Activated naive CD8-positive, alpha-beta T cell treated with anti-CD3 and anti-CD28 coated beads for 36 hours (primary cell): ENCODE measurements at regions not wholly inside any gene's neighbourhood (a gene's known extent, or its start where the extent isn't known, plus 50 kb on each side); places are given as distances from the start of the nearest gene placed in this dataset.
"Not testable (repeated sequence)": the region's sequence is repeated elsewhere in the genome, so short reads cannot be mapped to it uniquely, and the experiment has no call there.

Experiments
- DNase-seq: peaks from one replicate; pipeline ENCODE4 v3.0.0; 2021
- H3K27ac Mint-ChIP-seq: one replicate; pipeline ENCODE4 v1.8.0; 2022; ENCODE audit warnings: mild to moderate bottlenecking, moderate library complexity, mixed read lengths
- H3K27me3 Mint-ChIP-seq: one replicate; pipeline ENCODE4 v1.8.0; 2022; ENCODE audit warnings: mild to moderate bottlenecking, mixed read lengths
- H3K36me3 Mint-ChIP-seq: one replicate; pipeline ENCODE4 v1.8.0; 2021; ENCODE audit warnings: mild to moderate bottlenecking, mixed read lengths
- H3K4me1 Mint-ChIP-seq: one replicate; pipeline ENCODE4 v1.8.0; 2021; ENCODE audit warnings: mixed read lengths
- H3K4me3 Mint-ChIP-seq: one replicate; pipeline ENCODE4 v1.8.0; 2022; ENCODE audit warnings: mild to moderate bottlenecking, moderate library complexity, mixed read lengths
- H3K9me3 Mint-ChIP-seq: one replicate; pipeline ENCODE4 v1.8.0; 2022; ENCODE audit warnings: mixed read lengths

DNA sequence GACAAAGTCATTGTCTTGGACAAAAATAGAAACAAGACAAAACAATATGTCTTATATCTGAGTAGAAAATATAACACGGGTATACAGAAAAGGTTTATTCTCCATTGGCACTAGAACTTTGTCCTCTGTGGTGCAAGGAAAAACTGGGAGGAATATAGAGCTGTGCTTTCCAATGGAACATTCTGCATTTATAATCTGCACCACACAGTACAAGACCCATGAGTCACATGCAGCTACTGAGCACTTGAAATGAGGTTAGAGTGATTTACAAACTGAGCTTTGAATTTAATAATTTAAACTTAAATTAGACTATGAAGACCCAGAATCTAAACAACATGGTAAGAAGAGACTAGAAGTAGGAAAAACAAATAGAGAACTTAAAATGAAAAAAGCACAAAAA is 86.1 kb downstream of the RAP2A start:
- no peaks in the 10 kb centered on the region for H3K4me1 Mint-ChIP-seq
- peaks cover 14% of the 10 kb centered on the region for H3K27me3 Mint-ChIP-seq
- no peak for DNase-seq
- H3K36me3 Mint-ChIP-seq = no peaks in the 10 kb centered on the region
- no peak overlapping the region for H3K4me3 Mint-ChIP-seq
- H3K9me3 Mint-ChIP-seq = peaks cover 4% of the 10 kb centered on the region
- no peak overlapping the region for H3K27ac Mint-ChIP-seq

DNA sequence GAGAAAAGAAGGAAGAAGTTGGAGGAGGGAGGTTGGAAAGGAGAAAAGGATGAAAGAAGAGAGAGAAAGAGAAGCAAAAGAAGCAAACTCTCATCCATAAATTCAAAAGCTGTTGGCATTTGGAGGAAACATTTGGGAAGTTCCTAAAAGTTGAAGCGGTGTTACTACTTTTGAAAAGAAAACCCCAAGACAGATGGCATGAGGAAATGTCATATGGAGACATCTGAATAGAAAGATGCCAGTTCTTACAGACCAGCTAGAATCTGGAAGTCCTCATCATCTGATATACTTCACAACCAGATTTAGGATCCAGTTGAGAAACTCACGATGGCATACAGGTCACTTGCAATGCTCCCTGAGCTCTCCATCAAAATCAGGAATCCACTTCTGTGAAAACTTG is 86.9 kb downstream of the RAP2A start:
- no peak overlapping the region for H3K27ac Mint-ChIP-seq
- H3K4me1 Mint-ChIP-seq = no peaks in the 10 kb centered on the region
- H3K4me3 Mint-ChIP-seq = no peak overlapping the region
- peaks cover 14% of the 10 kb centered on the region for H3K27me3 Mint-ChIP-seq
- DNase-seq = no peak
- no peaks in the 10 kb centered on the region for H3K36me3 Mint-ChIP-seq
- peaks cover 4% of the 10 kb centered on the region for H3K9me3 Mint-ChIP-seq

DNA sequence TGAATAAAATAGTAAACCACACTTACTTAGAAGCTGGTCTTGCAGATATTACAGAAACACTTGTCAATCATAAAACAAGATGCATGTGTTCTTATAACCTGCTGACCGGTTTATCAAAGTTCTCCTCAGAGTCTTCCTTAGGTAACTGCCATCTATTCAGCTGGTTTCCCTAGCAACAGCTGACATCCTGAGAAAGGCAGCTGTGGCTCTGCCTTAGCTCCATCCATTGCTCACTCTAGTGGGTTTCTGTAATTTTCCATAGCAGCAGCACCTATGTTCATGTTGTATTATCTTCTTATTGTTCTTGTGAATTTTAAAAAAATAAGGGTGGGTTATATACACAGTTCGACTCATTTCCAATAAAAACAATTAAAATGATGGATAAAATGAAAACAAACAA is 87.8 kb downstream of the RAP2A start:
- Mint-ChIP-seq H3K4me3 (no peak overlapping the region), H3K27ac (no peak overlapping the region), H3K36me3 (no peaks in the 10 kb centered on the region), H3K27me3 (peaks cover 14% of the 10 kb centered on the region), H3K4me1 (no peaks in the 10 kb centered on the region), H3K9me3 (peaks cover 4% of the 10 kb centered on the region)
- no peak for DNase-seq

DNA sequence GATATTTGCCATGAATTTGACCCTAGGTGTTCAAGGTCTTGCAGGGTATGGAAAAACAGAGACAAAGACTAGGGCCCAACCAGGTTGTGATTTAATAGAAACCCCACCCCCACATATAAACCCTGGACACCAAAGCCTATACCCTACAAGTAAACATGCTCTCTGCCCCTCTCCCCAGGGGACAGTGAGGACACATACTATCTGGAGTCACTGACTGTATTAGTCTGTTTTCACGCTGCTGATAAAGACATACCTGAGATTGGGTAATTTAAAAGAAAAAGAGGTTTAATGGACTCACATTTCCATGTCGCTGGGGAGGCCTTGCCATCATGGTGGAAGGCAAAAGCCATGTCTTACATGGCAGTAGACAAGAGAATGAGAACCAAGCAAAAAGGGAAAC is 88.3 kb downstream of the RAP2A start:
- DNase-seq = no peak
- H3K27ac Mint-ChIP-seq = no peak overlapping the region
- H3K36me3 Mint-ChIP-seq = no peaks in the 10 kb centered on the region
- peaks cover 4% of the 10 kb centered on the region for H3K9me3 Mint-ChIP-seq
- no peaks in the 10 kb centered on the region for H3K4me1 Mint-ChIP-seq
- H3K4me3 Mint-ChIP-seq = no peak overlapping the region
- H3K27me3 Mint-ChIP-seq = peaks cover 14% of the 10 kb centered on the region

DNA sequence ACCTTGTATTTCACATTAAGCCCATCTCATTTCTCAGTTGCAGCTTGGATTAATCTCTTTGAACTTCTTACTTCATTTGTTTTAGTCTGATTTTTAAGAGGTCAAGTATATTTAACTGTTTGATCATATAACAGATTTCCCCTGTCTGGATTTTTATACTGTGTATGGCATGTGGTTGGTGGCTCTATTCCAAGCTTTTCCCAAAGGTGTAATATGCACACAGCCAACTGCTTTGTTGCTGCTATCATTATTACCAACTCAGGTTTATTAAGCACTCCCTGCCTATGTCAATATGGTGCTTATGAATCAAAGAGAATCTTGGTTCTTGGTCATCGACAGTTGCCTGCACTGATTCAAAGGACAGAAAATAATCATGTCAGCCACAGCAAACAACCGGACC is 92.6 kb downstream of the RAP2A start:
- no peak for DNase-seq
- Mint-ChIP-seq H3K4me1 (no peaks in the 10 kb centered on the region), H3K27me3 (peaks cover 5% of the 10 kb centered on the region), H3K4me3 (no peak overlapping the region), H3K36me3 (no peaks in the 10 kb centered on the region), H3K27ac (no peak overlapping the region), H3K9me3 (no peaks in the 10 kb centered on the region)

DNA sequence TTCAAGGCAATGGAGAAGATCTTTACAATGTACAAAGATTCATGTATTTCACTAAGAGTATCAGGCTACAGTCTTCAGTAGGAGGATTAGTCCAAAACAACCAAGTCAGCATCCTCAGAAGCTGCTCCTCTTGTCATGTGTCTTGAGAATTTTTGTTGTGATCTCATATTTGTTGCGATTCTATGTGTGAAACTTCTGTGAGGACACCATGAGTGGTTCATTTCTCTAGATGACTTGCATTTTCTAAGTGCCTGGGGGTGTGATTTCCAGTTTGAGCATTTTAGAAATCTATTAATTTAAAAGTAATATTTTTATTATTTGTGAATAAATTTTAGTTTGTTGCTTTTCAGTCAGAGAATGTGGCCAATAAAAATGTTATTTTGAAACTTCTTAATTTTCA is 94.5 kb downstream of the RAP2A start:
- H3K27me3 Mint-ChIP-seq = no peaks in the 10 kb centered on the region
- no peaks in the 10 kb centered on the region for H3K4me1 Mint-ChIP-seq
- DNase-seq = no peak
- no peaks in the 10 kb centered on the region for H3K9me3 Mint-ChIP-seq
- no peak overlapping the region for H3K27ac Mint-ChIP-seq
- no peaks in the 10 kb centered on the region for H3K36me3 Mint-ChIP-seq
- no peak overlapping the region for H3K4me3 Mint-ChIP-seq

DNA sequence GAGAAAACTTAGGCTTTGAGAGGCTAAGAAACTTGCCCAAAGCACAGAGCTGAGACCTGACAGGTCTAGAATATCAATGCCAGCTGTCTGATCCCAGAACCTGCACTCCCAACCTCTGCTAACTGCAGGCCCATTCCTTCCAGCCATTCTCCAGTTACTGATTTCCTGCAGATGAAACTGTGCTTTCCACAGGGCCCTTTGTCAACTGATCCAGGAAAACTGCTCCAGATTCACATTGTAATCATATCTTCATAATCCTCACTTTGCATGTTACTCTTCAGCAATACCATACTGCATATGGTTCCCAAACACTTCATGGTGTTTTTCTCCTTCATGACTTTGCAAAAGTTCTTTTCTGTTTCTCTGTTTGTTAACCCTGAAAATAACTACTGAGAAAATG is 100.6 kb downstream of the RAP2A start:
- Mint-ChIP-seq H3K9me3 (no peaks in the 10 kb centered on the region), H3K27ac (no peak overlapping the region), H3K4me1 (no peaks in the 10 kb centered on the region), H3K4me3 (no peak overlapping the region), H3K36me3 (no peaks in the 10 kb centered on the region), H3K27me3 (no peaks in the 10 kb centered on the region)
- DNase-seq = no peak

DNA sequence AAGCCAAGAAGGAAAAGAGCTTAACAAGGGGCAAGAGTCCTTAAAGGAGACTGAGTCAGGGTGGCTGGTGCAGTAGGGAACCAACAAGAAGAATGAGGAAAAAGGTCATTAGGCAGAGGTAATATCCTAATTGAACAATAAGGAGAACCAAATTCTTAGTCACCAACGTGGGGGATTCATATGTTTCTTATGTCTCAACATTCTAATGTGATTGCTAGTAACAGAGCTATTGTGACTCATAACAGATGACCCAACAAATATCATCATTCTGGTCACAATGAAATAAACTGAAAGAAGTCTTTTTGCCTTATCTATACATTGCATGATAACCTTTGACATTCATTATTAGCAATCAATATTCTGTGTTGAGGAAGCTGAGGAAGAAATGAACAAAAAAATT is 101.6 kb downstream of the RAP2A start:
- Mint-ChIP-seq H3K4me3 (no peak overlapping the region), H3K36me3 (no peaks in the 10 kb centered on the region), H3K27ac (no peak overlapping the region), H3K9me3 (no peaks in the 10 kb centered on the region), H3K4me1 (no peaks in the 10 kb centered on the region), H3K27me3 (peaks cover 4% of the 10 kb centered on the region)
- DNase-seq = no peak

DNA sequence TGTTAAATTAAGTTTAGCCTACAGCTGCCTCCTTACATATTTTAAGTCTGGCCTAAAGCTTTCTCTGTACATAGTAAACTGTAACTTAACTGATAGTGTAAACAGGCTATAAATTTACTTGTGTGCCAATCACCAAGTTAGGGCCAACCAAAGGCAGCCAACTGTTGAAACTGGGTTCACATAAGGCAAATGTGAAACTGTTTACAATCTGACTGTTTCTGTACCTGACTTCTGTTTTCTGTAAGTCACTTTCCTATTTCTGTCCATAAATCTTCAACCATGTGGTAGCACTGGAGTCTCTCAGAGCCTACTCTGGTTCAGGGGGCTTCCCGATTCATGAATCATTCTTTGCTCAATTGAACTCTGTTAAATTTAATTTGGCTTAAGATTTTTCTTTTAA is 103.1 kb downstream of the RAP2A start:
- Mint-ChIP-seq H3K27ac (no peak overlapping the region), H3K36me3 (no peaks in the 10 kb centered on the region), H3K4me3 (no peak overlapping the region), H3K4me1 (no peaks in the 10 kb centered on the region), H3K9me3 (no peaks in the 10 kb centered on the region), H3K27me3 (peaks cover 7% of the 10 kb centered on the region)
- no peak for DNase-seq

DNA sequence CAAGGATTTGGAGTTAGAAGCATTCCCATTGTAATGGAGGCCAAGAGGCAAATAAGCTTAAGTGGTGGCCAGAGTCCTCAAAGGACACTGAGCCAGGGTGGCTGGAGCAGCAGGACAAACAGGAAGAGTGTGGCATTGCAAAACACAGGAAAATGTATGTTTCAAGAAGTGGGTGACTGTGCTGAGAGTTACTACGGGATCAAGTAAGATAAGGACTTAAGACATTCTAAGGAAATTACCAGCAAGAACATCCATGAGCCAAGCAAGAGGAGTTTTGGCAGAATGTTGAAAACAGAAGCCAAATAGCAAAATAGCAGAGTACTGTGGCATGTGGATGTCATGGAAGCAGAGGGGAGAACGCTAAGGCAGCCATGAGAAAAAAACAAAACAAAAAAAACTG is 104.2 kb downstream of the RAP2A start:
- H3K4me3 Mint-ChIP-seq = no peak overlapping the region
- no peak for DNase-seq
- H3K4me1 Mint-ChIP-seq = no peaks in the 10 kb centered on the region
- no peaks in the 10 kb centered on the region for H3K9me3 Mint-ChIP-seq
- no peak overlapping the region for H3K27ac Mint-ChIP-seq
- H3K27me3 Mint-ChIP-seq = peaks cover 8% of the 10 kb centered on the region
- H3K36me3 Mint-ChIP-seq = no peaks in the 10 kb centered on the region

DNA sequence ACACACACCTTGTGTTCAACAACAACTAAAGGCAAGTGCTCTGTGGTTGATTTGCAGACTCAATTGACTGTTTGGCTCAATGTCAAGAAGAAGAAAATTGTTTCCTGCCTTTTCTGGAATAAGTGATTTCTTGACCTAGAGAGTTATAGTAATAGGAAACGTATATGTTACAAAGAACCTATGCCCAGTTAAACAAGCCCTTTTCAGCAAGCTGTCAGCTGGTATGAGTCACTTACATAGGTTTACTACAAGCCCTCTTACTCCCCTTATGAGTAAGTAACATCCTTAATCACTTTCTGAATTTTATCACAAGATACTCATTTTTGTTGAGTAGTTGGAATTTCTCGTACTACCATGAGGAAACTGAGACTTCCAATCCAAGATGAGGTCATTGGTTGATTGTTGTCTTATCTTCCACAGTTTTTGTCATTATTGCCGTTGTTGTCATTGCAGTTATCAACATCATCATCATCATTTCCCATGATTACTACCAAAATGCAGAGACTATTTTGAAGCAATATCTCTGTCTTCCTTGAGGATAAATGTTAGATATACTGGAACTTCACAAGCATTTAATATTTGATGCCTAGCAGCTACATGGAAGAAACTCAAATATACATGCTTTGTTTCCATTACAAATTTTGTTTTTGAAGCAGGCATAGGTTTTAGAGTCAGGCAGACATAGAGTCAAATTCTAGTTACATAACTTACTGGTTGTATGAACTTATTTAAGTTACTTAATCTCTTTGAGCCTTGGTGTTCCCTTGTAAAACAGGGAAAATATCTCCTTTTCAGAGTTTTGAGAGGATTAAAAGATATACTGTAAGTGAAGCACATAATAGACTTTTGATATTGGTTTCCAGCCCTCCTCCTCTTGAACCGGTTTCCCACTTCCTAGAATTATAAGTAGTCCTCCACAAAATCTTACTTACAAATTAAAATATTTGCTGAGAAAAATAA is 106.0 kb downstream of the RAP2A start:
- Mint-ChIP-seq H3K4me1 (no peaks in the 10 kb centered on the region), H3K9me3 (no peaks in the 10 kb centered on the region), H3K4me3 (no peak overlapping the region), H3K27ac (no peak overlapping the region), H3K27me3 (peaks cover 11% of the 10 kb centered on the region), H3K36me3 (no peaks in the 10 kb centered on the region)
- no peak for DNase-seq

DNA sequence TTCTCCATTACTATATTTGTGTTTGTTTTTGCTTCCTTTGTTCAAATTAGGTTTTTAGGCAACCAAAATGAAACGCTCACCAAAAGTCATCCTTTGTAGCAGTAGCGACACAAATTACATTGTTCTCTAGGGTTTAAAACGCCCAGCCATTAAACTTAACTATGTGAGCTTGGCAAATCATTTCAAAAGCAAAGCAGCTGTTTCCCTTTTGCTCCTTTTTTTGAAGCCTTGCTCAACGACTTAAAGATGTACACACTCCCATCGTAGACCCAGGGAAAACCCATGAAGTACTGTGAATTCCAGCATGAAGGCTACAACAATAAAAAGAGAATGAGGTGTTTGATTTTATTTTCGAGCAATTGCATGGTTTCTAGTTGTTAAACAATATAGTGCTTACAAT is 106.7 kb downstream of the RAP2A start:
- Mint-ChIP-seq H3K27ac (no peak overlapping the region), H3K36me3 (peaks cover under 1% of the 10 kb centered on the region), H3K4me3 (no peak overlapping the region), H3K4me1 (no peaks in the 10 kb centered on the region), H3K9me3 (no peaks in the 10 kb centered on the region), H3K27me3 (peaks cover 11% of the 10 kb centered on the region)
- no peak for DNase-seq

DNA sequence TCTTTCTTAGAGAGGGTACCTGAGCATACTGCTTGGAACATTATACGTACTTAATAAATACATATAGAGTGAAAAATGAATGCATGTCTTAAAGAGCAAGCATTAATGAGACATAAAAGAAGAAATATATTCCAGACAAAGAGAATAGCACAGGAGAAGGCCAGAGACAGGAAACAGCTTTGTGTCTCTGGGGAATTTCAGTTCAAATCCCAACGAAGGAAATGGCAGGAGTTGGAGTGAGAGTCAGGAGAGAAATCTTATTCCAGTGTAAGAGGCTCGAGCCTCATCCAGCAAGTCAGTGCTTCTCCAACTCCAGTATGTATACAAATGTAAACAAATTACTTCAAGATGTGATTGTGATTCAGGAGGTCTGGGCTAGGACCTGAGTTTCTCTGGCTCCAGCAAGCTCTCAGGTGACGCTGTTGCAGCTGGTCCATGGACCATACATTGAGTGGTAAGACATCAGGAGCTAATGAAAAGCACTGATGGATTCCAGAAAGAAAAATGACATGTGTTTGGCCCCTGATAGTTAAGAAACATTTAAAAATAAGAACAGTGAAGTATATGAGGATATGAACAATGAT is 108.2 kb downstream of the RAP2A start:
- H3K27ac Mint-ChIP-seq = no peak overlapping the region
- peaks cover 4% of the 10 kb centered on the region for H3K4me1 Mint-ChIP-seq
- H3K4me3 Mint-ChIP-seq = no peak overlapping the region

DNA sequence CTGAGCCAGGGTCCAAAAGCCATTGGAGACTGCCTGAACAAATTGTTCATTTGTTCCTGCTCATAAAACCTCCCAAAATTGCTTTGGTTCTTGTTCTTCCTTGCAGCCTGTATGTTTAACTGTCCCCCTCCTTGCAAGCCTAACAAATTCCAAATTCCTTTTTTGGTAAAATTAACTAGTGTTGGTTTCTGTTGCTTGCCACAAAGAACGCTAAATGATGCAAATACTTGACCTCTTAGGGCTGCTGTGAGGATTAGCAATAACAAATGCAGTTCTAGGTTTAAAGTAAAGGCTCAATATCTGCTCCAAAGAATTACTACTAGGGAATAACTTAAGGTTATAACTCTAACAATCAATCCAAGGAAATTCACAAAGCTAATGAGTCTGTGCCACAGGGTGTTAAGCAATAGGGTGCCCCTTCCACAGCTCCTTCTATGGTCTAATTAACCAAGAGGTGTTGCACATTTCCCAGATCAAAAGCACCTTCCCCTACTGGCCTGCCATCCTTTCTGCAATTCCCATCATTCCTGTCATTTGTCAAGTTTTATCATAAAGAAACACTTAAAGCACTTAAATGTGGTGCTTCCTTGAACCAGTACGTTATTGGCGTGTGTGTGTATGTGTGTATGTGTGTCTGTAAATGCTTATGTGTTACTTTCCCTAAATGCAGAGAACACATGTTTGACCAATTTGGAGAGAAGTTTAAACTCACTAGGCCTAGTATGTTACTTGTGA is 110.2 kb downstream of the RAP2A start:
- Mint-ChIP-seq H3K9me3 (no peaks in the 10 kb centered on the region), H3K36me3 (peaks cover 2% of the 10 kb centered on the region), H3K4me3 (no peak overlapping the region), H3K27me3 (peaks cover 11% of the 10 kb centered on the region), H3K27ac (no peak overlapping the region), H3K4me1 (peaks cover 5% of the 10 kb centered on the region)
- DNase-seq = no peak

More for the DNA sequence above, 108.2 kb downstream of the RAP2A start:
- DNase-seq = no peak
- Mint-ChIP-seq H3K9me3 (no peaks in the 10 kb centered on the region), H3K27me3 (peaks cover 11% of the 10 kb centered on the region), H3K36me3 (peaks cover 2% of the 10 kb centered on the region)

DNA sequence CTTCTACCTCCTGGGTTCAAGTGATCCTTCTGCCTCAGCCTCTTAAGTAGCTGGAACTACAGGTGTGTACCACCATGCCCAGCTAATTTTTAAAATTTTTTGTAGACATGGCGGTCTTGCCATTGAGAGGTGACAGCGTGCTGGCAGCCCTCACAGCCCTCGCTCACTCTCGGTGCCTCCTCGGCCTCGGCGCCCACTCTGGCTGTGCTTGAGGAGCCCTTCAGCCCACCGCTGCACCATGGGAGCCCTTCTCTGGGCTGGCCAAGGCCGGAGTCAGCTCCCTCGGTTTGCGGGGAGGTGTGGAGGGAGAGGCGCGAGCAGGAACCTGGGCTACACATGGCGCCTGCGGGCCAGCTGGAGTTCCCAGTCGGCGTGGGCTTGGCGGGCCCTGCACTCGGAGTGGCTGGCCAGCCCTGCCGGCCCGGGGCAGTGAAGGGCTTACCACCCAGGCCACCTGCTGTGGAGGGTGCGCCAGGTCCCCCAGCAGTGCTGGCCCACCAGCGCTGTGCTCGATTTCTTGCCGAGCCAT is 111.1 kb downstream of the RAP2A start:
- not testable (repeated sequence) for H3K27me3 Mint-ChIP-seq, H3K36me3 Mint-ChIP-seq, H3K9me3 Mint-ChIP-seq, H3K4me1 Mint-ChIP-seq, DNase-seq, H3K4me3 Mint-ChIP-seq, H3K27ac Mint-ChIP-seq
